ENCODE measurements at regions not wholly inside any gene's neighbourhood (a gene's known extent, or its start where the extent isn't known, plus 50 kb on each side); places are given as distances from the start of the nearest gene placed in this dataset.

DNA sequence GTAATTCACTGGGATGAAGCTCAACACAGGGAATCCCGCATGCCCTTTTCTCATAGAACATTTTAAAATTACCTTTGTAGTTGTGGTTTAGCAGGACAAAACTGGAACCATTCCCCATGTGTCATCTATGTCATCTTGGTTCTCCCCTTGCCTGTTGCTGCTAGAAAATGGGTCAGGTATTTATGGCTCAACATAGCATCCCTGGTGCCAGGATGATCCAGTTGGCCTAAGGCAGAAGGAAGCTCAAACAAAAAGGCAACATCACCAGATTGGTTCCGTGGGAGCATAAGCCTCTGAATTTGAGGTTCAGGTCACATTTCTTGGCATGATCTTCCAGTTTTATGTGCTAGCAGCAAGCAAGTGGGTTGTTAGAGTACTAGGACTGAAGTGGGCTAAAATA lies 552.6 kb upstream of the BOD1L1 start:
- Histone ChIP-seq H3K4me3 (no peak overlapping the region), H3K36me3 (no peaks in the 10 kb centered on the region), H3K27ac (no peak overlapping the region), H3K9me3 (no peaks in the 10 kb centered on the region), H3K4me1 (peaks cover 5 to 22% (median 6%) of the 10 kb centered on the region in 4 donors), H3K27me3 (no peaks in the 10 kb centered on the region)
- TF ChIP-seq, protein P1, sequence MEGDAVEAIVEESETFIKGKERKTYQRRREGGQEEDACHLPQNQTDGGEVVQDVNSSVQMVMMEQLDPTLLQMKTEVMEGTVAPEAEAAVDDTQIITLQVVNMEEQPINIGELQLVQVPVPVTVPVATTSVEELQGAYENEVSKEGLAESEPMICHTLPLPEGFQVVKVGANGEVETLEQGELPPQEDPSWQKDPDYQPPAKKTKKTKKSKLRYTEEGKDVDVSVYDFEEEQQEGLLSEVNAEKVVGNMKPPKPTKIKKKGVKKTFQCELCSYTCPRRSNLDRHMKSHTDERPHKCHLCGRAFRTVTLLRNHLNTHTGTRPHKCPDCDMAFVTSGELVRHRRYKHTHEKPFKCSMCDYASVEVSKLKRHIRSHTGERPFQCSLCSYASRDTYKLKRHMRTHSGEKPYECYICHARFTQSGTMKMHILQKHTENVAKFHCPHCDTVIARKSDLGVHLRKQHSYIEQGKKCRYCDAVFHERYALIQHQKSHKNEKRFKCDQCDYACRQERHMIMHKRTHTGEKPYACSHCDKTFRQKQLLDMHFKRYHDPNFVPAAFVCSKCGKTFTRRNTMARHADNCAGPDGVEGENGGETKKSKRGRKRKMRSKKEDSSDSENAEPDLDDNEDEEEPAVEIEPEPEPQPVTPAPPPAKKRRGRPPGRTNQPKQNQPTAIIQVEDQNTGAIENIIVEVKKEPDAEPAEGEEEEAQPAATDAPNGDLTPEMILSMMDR (IDR thresholded peaks at IDR 0.05): no peak
- no peak for TF ChIP-seq EP300 (IDR thresholded peaks at IDR 0.05)
- no peak for TF ChIP-seq POLR2A (IDR thresholded peaks at IDR 0.05)
- ATAC-seq (ENCODE audit: low FRiP score in 2 of 2) (no peak), DNase-seq (no peak)
- 71 to 90% methylated on average over 2 of the region's 2 CpGs for WGBS, 2 donors

DNA sequence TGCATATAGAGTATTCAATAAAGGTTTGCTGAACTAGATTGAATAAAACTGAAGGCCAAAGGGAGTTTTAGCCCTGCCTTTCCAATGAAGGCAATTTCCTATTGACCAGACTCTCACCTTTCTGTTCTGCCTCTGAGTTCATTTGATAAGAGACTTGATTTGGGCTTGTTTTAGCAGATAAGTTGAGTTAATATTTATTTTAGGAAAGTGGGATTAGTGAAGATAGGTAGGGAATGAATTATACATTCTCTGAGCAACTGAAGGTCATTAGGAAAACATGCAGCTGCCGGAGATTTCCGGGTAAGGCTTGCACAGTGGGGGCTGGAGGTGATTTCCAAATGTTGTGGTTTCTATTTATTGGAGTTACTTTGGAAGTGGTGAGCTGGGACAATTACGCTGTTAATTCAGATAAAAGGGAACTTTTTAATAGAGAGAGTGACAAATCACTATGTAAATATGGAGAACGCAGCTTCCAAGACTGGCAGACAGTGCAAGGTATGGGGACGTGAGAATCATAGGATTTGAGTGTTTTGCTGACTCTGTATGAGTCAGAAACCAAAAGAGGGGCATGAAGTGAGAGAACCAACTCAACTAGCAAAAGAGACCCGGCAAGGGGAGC lies 553.6 kb upstream of the BOD1L1 start:
- H3K36me3 ChIP-seq: no peaks in the 10 kb centered on the region
- WGBS, 2 donors: 61 to 63% methylated on average over 6 of the region's 6 CpGs
- ATAC-seq (ENCODE audit: low FRiP score in 2 of 2) (no peak), DNase-seq (no peak)
- no peak overlapping the region for H3K27ac ChIP-seq
- peaks cover 5 to 22% (median 6%) of the 10 kb centered on the region in 4 donors for H3K4me1 ChIP-seq
- H3K27me3 ChIP-seq: no peaks in the 10 kb centered on the region
- TF ChIP-seq, protein P1 (IDR thresholded peaks at IDR 0.05): no peak
- TF ChIP-seq POLR2AphosphoS5 (IDR thresholded peaks at IDR 0.05) (no peak), EP300 (IDR thresholded peaks at IDR 0.05) (no peak), POLR2A (IDR thresholded peaks at IDR 0.05) (no peak)
- no peak overlapping the region for H3K4me3 ChIP-seq
- H3K9me3 ChIP-seq: no peaks in the 10 kb centered on the region

DNA sequence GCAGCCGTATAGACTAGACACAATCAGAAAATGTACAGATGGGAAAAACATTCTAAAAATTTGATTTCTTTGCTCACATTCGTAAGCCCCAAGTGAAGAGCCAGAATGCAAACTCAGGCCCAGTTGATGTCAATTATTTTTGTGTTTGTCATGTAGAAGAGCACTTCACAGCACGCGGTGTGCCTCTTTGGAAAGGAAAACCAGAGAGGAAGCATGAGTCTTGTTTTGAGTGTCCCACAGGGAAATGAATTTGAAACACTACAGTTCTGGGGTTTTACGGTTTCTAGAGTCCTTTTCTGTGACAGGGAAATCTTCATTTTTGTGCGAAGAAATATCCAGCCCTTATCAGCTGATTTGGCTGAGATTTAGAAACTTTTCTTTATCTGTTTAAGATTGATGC lies 554.6 kb upstream of the BOD1L1 start:
- Histone ChIP-seq H3K4me3 (no peak overlapping the region), H3K27me3 (no peaks in the 10 kb centered on the region), H3K36me3 (no peaks in the 10 kb centered on the region), H3K27ac (no peak overlapping the region), H3K9me3 (no peaks in the 10 kb centered on the region), H3K4me1 (peaks cover 5 to 22% (median 6%) of the 10 kb centered on the region in 4 donors)
- 65 to 74% methylated on average over 6 of the region's 6 CpGs for WGBS, 2 donors
- DNase-seq (no peak), ATAC-seq (ENCODE audit: low FRiP score in 2 of 2) (no peak)
- no peak for TF ChIP-seq EP300 (IDR thresholded peaks at IDR 0.05)
- no peak for TF ChIP-seq POLR2A (IDR thresholded peaks at IDR 0.05)
- TF ChIP-seq, protein P1 (IDR thresholded peaks at IDR 0.05): no peak
- no peak for TF ChIP-seq POLR2AphosphoS5 (IDR thresholded peaks at IDR 0.05)

DNA sequence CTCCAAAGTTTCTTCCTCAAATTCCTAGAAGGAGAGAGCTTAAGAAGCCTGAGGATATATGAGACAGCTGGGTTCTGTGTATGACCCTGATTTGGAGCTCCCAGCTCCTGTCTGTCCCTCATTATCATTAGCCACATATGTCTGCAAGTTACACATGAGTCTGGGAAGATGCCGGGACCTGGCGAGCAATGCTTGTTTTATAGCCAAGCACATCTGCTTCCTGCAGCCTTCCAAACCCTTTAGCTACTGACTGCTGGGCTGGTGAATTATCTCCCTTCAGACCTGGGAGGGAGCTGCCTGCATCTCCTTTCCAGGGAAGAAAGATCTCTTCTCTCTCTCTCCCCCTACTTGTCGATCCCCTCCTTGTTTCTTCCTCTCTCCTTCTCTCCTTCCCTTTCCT lies 556.7 kb upstream of the BOD1L1 start:
- ATAC-seq (ENCODE audit: low FRiP score in 2 of 2) (no peak), DNase-seq (no peak)
- Histone ChIP-seq H3K27me3 (no peaks in the 10 kb centered on the region), H3K9me3 (no peaks in the 10 kb centered on the region), H3K27ac (no peak overlapping the region), H3K4me3 (no peak overlapping the region), H3K36me3 (no peaks in the 10 kb centered on the region), H3K4me1 (peaks cover 0 to 6% (median 0%) of the 10 kb centered on the region in 4 donors)
- TF ChIP-seq POLR2A (IDR thresholded peaks at IDR 0.05) (no peak), EP300 (IDR thresholded peaks at IDR 0.05) (no peak)
- TF ChIP-seq, protein P1 (IDR thresholded peaks at IDR 0.05): no peak
- 40 to 41% methylated on average over 3 of the region's 3 CpGs for WGBS, 2 donors

DNA sequence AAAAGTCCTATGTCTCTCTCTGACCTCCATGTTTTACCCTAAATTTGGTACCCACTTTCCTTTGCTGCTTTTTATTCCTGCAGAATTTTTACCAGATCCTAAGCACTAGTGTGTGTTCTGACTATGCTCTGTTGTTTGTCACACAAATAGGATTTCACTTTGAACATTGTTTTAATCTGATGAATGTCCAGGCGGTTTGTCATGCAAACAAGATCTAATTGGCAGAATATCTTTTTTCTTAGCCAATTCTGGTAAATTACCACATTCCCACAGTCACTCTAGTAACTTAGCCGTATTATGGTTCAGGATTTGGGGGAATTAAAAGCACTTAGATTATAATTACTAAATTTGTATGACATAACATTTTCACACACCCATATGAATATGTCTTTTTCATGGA lies 557.2 kb upstream of the BOD1L1 start:
- Histone ChIP-seq H3K4me1 (peaks cover 0 to 1% (median 0%) of the 10 kb centered on the region in 4 donors), H3K27ac (no peak overlapping the region), H3K4me3 (no peak overlapping the region), H3K9me3 (no peaks in the 10 kb centered on the region), H3K36me3 (no peaks in the 10 kb centered on the region), H3K27me3 (no peaks in the 10 kb centered on the region)
- TF ChIP-seq POLR2A (IDR thresholded peaks at IDR 0.05): no peak
- no peak for TF ChIP-seq EP300 (IDR thresholded peaks at IDR 0.05)
- no peak for TF ChIP-seq POLR2AphosphoS5 (IDR thresholded peaks at IDR 0.05)
- TF ChIP-seq, protein P1 (IDR thresholded peaks at IDR 0.05): no peak
- DNase-seq: no peak
- WGBS, 2 donors: 82 to 91% methylated on average over 2 of the region's 2 CpGs
- ATAC-seq (ENCODE audit: low FRiP score in 2 of 2): no peak
